AG08395 (cell line): ENCODE measurements at regions not wholly inside any gene's neighbourhood (a gene's known extent, or its start where the extent isn't known, plus 50 kb on each side); places are given as distances from the start of the nearest gene placed in this dataset.
"Not testable (repeated sequence)": the region's sequence is repeated elsewhere in the genome, so short reads cannot be mapped to it uniquely, and the experiment has no call there.

Experiments used
- DNase-seq: peaks from one replicate; pipeline ENCODE4 v3.0.0; 2012; ENCODE audit warnings: mixed read lengths, low spot score

DNA sequence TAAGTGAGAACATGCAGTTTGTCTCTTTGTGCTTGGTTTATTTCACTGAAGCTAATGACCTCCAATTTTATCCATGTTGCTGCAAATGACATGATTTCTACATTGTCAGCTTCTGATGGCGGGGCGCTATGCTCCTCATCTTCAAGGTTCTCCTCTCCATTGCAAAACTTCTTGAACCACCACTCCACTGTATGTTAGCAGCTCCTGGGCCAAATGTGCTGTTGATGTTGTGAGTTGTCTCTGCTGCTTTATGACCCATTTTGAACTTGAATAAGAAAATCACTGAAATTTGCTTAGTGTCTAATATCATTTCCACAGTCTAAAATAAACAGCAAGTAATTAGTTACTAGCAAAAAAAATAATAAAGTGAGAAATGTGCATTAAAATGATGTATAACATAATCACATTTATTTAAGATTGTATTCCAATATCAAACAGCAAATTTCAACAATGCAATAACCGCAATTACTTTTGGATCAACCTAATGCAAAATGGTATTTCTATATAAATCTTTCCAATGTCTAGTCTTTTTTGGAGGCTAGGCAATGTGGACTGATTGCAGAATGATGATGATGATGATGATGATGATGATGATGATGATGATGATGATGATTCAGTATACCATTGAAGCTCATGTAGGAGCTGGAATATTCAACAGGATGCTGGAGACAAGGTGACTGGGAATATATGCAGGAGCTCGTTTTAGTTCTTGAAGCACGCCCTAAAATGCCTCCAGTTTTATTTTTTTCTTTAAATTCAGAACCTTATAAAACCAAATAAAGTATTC is 304.9 kb upstream of the KYNU start:
- DNase-seq = no peak

DNA sequence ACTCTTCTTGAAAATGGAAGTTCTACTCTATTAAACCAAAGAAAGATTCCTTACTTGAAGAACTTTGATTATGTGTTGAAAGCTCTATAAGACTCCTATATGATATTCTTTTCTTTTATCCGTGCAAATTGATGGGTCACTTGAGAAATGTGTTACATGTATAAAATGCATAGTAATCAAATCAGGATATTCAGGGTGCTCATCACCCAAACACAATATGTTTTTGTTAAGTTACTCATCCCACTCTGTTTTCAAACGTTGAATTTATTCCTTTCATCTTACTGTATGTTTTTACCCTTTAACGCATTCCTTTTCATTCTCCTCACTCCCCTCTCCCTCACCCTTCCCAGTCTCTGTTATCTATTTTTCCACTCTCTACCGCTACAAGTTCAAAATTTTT is 305.5 kb upstream of the KYNU start:
- DNase-seq = no peak

DNA sequence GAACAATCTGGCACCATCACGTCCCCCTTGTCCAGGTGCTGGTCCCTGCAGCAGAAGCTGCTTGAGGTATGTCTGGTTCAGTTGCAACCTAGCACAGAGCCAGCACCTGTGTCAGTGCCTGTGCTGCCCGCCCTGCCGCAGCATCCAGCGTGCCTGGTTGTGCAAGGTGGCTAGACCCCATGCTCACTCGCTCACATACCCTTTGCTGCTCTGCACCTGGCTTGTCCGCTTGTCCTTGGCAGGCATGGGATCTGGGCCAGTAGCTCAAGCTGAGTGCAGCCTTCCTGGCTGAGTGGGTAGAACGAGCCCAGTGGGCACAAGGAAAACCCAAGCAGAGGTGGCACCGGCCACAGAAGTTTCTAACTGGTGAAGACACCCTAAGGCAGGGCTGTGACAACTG is 314.6 kb upstream of the KYNU start:
- no peak for DNase-seq

DNA sequence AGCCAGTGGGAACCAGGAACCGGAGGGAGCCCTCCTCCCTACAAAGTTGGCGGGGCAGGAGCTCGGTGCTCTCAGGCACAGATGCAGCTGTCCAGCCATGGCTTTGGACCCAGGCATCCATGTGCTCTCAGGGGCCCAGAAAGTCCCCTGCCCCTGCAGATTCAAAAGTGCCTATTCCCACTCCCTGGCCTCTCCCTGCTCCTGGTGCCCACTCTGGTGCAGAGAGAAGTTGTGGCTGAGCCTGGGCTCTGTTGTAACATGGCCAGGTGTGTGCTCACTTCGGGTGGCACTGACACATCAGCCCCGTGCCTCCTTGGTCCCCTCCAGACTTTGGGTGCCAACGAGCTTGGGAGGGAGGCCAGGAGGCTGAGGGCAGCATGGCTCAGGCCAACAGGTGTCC is 315.8 kb upstream of the KYNU start:
- DNase-seq = no peak

DNA sequence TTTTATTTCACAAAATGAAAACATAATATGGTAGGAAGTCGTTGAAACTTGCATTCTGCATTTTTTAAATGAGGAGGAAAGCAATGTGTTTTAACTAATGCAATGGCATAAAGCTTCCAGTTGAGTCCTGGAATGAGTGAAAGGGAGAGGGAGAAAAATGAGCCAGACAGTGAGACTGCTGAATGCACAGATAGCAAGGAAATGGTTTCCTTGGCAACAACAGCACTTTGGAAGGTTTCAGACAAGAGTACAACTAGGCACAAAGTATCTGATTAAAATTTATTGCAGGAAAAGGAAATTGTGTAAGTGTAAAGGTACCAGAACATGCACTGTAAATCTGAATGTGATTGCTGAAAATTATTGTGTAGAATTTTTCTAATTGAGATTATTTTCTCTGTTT is 320.1 kb upstream of the KYNU start:
- no peak for DNase-seq

DNA sequence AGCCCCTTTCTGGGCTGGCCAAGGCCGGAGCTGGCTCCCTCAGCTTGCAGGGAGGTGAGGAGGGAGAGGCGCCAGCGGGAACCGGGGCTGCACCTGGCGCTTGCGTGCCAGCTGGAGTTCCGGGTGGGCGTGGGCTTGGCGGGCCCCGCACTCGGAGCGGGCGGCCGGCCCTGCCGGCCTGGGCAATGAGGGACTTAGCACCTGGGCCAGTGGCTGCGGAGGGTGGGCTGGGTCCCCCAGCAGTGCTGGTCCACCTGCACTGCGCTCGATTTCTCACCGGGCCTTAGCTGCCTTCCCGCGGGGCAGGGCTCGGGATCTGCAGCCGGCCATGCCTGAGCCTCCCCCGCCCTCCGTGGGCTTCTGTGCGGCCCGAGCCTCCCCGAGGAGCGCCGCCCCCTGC is 331.5 kb upstream of the KYNU start:
- DNase-seq = not testable (repeated sequence)

DNA sequence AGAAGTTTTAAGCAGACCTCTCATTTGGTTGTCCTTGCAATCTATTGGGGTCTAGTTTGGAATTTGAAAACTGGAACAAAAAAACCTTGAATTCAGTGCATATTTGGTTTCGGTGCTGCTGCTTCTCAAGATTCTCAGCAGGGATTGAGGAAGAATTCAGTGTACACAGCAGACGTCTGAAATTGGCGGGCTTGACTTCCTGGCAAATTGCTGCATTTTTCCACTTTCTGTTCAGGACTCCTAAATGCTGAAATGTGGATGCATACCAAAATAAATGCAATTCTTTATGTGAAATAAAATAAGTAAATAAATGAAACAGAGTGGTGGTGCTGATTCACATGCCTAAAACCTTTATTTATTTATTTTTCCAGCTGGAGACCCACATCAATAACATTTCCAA is 332.4 kb upstream of the KYNU start:
- DNase-seq = no peak

DNA sequence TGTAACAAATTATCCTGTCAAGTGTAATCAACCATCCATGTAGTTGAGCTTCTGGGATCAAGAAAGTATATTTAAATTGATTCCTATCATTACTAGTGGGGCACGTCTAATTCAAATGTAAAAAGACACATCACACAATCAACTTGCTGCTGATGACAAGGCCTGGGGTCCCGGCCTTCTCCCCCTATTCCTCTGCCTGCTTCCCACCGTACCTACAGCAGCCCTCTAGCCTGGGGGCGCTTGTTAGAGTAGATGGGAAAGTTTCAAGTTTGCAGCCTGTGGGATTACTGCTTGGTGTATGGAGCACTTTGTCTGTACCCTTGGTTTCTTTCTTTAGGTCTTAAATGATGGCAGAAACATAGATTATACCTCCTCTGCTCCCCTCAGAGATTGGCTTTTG is 333.3 kb upstream of the KYNU start:
- DNase-seq = no peak

DNA sequence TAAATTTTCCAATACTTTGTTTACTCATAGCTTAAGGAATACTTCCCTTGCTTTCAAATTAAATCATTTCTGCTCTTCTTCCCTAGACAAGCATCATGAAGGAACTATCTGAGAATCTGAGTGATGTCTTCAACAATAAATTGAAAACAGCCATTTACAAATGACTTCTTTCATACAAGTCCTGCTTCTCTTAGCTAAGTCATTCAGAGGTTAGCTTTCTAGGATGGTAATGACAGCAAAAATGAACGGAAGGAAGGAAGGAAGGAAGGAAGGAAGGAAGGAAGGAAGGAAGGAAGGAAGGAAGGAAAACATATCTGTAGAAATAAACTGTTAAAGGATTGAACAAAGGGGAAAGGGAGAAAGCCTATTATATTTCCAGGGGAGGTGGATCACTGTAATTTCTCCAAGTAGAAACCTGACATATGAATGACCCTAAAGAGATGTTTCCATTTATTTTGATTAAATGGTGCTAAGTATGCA is 335.0 kb upstream of the KYNU start:
- no peak for DNase-seq

DNA sequence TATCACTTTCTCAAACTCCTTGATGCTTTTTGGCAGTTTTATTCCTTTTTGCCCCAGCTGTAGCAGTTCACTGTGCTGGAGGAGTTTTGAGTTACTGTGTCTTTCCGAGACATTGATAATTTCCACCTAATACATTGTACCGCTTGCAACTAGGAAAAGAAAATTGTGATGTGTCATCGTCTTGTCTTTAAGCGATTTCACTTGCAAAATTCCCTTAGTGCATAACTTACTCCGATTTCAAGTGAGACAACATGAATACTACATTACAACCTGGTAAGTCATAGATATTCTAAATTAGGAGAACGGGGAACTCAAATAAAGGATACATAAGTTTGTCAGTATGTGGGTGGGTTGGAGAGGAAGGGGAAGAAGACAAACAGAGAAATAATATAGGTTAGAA is 340.5 kb upstream of the KYNU start:
- DNase-seq = no peak

DNA sequence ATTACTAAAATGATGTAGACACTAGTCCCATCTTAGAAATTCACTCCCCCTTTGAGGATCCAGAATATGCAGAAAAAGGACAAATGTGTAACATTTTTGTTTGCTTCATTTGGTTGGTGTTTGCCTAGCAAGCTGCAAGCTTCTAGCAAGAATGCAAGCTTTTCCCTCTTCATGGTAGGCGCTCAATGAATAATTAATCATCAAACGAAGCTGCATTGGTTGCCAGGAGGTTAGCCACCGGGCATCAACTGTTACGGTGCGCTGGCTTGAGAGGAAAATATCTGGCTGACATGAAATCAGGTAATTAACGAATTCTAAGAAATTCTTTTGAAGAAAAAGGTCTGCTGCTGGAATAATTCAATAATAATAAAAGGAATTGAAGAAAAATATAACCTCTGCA is 341.0 kb upstream of the KYNU start:
- DNase-seq = no peak

DNA sequence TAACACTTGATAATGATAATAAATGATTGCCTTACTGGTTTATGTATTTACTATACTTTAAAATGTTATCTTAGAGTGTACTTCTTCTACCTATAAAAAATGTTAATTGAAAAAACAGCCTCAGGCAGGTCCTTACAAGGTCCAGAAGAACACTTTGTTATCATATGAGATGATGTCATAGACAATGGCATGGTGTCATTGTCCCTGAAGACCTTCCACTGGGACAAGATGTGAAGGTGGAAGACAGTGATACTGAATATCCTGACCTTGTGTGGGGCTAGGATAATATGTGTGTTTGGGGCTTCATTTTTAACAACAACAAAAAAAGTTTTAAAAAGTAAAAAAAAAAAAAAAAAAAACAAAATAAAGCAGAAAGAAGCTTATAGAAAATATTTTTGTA is 342.2 kb upstream of the KYNU start:
- DNase-seq = no peak

DNA sequence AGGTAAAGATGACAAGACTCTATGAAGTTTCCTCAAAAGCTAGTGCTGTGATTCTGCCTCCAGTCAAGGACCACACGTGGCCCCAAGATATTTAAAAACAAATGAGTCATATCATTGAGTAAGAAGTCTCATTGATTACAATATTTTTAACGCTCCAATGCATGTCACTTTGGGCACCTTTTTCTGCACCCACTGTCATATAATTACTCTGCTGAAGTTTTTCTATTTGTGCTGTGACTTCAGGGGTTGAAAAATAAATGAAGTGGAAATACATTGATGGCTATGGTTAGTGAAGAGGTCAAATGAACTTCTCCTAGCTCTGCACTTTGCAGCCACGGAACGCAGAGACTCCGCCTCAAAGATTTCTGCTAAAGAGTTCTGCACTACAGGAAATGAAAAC is 344.3 kb upstream of the KYNU start:
- no peak for DNase-seq

DNA sequence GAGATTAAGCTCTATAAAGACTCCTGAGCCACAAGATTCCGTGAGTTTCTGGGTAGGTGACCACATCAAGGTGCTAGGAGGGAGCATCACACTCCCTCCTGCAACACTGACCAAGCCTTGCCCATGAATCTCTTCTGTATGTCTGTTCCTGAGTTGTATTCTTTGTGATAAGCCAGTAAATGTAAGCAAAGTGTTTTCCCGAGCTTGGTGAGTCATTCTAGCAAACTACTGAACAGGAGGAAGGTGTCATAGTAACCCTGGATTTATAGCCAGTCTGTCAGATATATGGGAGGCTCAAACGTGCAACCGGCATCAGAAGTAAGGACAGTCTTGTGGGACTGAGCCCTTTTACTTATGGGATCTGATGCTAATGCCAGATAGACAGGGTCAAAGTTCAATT is 346.1 kb upstream of the KYNU start:
- DNase-seq = no peak

DNA sequence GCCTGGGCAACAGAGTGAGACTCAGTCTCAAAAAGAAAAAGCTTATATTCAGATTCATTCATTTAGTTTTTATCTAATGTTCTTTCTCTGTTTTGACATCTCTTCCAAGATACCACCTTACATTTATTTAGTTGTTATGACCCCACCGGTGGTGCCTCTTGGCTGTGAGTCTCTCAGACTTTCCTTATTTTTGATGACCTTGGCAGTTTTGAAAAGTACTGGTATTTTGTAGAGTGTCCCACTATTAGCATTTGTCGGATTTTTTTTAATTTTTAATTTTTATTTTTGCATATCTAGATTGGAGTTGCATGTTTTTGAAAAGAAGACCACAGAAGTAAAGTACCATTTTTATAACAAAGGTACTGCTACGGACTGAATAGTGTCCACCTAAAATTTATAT is 351.7 kb upstream of the KYNU start:
- no peak for DNase-seq

DNA sequence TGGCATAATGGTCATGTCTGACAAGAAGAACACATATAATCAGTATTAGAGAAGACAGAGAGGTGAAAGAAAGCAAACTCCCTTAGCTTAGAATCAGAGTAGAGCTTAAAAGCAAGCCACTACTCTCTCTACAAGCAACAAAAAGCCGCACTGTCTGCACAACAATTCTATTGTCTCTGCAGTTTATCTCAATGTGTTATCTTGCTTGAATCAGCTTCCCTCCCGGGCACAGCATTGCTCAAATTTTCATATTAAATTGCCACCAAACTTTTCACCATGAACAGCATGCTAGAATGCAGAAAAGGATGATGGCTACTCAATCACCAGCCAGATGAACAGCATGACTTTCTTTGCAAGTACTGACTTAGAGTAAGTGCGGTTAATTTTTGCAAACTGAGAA is 356.0 kb upstream of the KYNU start:
- no peak for DNase-seq

DNA sequence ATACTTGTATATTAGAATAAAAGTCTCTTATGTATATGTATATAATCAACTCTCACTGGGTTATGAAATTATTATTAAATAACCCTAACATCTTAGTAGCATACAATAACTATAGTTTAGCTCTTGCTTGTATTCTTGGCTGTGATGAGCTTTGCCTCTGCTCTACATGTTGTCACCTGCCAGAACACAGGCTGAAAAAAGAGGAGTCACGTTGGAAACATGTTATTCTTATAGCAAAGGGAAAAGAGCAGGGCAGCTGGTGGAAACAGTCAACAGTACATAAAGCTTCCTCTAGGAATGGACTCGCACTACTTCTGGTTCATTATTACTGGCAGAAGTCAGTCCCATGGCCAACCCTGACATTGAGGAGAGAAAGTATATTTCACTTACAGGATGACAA is 362.0 kb upstream of the KYNU start:
- DNase-seq = no peak

DNA sequence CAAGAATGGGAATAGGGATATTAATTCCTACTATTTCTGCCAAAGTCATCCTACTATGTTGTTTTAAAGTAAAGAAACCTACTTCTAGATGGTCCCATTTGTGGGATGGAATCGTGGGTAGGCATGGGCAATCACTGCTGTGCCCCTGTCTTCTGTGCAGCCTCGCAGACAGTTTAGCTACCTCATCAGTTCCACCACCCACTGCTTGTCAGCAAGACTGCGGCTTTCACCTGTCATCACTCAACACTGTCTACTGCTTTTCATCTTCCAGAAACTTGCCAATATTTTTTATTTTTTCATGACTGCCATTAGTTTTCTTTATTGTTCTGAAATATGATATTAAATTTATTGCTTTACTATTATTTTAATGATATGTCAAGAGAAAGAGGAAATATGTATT is 368.1 kb upstream of the KYNU start:
- DNase-seq = no peak

DNA sequence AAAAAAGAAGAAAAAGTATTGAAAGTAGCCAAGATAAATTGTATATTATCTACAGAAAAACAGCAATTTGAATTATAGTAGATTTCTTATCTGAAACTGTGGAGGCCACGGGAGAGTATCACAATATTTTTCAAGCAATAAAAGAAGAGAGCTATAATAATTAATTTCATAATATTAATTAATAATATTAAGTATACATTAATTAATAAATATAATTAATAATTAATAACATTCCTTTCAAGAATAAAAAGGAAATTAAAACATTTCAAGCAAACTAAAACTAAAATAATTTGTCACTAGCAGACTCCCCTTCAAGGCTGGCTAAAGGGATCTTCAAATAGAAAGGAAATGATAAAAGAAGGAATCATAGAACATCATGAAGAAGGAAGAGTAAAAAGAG is 372.7 kb upstream of the KYNU start:
- no peak for DNase-seq

DNA sequence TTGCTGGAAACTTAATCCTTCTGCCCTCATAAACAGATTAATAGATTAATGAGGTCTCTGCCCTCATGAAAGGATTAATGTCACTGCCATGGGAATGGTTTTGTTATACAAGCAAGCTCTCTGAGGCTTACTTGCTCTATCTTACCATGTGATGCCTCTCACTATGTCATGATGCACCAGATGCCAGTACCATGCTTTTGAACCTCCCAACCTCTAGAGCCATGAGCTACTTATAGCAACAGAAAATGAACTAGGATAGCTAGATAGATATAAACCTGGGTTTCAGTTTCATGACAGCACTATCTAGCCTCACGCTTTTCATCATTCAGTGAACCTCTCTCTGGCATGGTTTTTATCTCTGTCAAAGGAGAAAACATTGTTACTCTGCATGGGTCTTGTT is 371.6 kb upstream of the LRP1B start:
- no peak for DNase-seq

DNA sequence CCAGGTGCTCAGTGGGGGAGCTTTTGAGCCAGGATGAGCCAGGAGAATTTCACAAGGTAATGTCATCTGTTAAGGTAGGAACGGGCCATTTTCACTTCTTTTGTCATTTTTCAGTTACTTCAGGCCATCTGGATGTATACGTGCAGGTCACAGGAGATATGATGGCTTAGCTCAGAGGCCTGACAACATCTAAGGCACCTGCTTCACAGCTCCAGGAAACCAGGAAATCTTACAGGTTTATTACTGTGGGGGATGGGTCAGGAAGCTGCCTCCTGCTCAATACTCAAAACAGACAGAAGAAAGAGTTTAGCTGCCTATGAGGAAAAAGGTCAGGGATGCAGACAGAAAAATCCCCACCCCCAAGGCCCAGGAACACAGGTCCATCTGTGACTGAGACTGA is 364.3 kb upstream of the LRP1B start:
- no peak for DNase-seq

DNA sequence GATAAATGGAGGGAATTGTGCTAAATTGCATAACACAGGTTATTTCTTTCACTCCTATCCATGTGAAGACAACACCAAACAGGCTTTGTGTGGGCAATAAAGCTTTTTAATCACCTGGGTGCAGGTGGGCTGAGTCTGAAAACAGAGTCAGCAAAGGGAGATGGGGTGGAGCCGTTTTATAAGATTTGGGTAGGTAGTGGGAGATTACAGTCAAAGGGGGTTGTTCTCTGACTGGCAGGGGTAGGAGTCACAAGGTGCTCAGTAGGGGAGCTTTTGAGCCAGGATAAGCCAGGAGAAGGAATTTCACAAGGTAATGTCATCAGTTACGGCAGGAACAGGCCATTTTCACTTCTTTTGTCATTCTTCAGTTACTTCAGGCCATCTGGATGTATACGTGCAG is 358.8 kb upstream of the LRP1B start:
- DNase-seq = not testable (repeated sequence)

DNA sequence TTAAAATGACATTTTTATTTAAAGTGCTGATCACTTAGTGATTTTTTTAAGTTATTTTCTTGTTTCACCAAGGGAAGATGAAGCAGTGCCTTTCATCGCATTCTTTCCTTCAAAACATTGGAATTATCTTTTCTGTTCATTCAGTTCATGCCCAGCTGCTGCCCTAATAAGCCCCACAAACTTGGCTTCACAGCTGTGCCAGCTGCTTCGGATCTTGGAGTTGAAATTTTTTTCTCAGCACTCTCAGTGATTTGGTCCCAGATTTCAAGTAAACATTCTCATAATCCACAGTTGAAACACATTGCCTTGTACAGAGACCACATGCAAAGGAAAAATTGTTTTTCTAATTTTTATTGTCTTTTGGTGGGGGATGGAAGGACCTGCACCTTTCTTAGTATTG is 353.3 kb upstream of the LRP1B start:
- DNase-seq = no peak

DNA sequence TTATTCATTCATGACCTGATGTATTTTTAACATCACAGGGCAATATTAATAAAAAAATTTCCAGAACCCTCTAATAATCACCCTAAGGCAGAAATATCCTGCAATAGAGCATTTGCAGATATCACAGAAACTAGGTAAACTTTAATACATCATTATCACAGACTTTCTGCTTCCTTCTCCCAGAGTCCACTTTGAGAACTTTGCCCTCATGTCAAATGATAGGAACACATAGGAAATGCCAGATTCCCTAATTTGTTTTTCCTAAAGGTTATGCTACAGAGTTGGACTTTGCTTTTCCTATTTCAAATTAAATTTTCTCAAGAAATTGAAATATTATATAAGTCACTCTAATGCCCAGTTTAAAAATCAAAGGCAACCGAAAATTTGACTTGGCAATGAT is 352.8 kb upstream of the LRP1B start:
- no peak for DNase-seq

DNA sequence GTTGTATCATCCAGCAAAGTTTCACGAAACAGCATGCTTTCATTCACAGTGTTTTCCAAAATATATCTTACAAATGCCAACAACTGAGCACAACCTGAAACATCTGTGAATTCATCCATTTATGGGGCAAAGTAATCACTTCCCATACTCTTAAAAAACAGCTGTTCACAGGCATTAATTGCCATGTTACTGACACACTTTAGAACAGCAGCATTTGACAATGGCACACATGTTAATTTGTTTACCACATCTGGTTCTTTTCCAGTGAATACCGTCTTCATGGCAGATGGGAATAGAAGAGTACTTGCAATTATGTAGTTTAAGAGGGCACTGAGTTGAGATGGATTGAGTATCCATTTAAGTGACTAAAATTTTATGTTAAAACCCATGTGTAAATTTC is 347.4 kb upstream of the LRP1B start:
- DNase-seq = no peak
